HG03060 (cell line): ENCODE measurements at regions not wholly inside any gene's neighbourhood (a gene's known extent, or its start where the extent isn't known, plus 50 kb on each side); places are given as distances from the start of the nearest gene placed in this dataset.

Experiments used
- ATAC-seq: cut with Tn5 transposase; IDR thresholded peaks from one replicate; pipeline ENCODE4 v1.9.1; 2021; ENCODE audit warnings: low read depth, moderate number of reproducible peaks; ENCODE audit not compliant: unreplicated experiment

- no peak for ATAC-seq
Observed at GRCh38 chr10:56943221-56943755, 582.2 kb upstream of the ZWINT start.

- ATAC-seq: no peak
Observed at GRCh38 chr10:56934515-56934914, 573.5 kb upstream of the ZWINT start.

GRCh38 chr10:56928714-56929113, 567.7 kb upstream of the ZWINT start:
- no peak for ATAC-seq

GRCh38 chr10:56927701-56928100, 566.6 kb upstream of the ZWINT start:
- no peak for ATAC-seq

GRCh38 chr10:56920601-56921261, 559.7 kb upstream of the ZWINT start:
- ATAC-seq: no peak

- ATAC-seq: no peak
Observed at GRCh38 chr10:56912043-56912442, 551.0 kb upstream of the ZWINT start.

- no peak for ATAC-seq
Observed at GRCh38 chr10:56905051-56905450, 544.0 kb upstream of the ZWINT start.

- no peak for ATAC-seq
Observed at GRCh38 chr10:56902554-56902953, 541.5 kb upstream of the ZWINT start.

- ATAC-seq: no peak
Observed at GRCh38 chr10:56895306-56895705, 534.2 kb upstream of the ZWINT start.

GRCh38 chr10:56881218-56881617, 520.2 kb upstream of the ZWINT start:
- ATAC-seq: no peak

- no peak for ATAC-seq
Observed at GRCh38 chr10:56880606-56881005, 519.5 kb upstream of the ZWINT start.

GRCh38 chr10:56874950-56875349, 513.9 kb upstream of the ZWINT start:
- no peak for ATAC-seq

GRCh38 chr10:56871160-56871668, 510.2 kb upstream of the ZWINT start:
- ATAC-seq: no peak

- no peak for ATAC-seq
Observed at GRCh38 chr10:56867236-56867635, 506.2 kb upstream of the ZWINT start.

- no peak for ATAC-seq
Observed at GRCh38 chr10:56856569-56856968, 495.5 kb upstream of the ZWINT start.

- ATAC-seq: no peak
Observed at GRCh38 chr10:56844978-56845529, 484.0 kb upstream of the ZWINT start.

- no peak for ATAC-seq
Observed at GRCh38 chr10:56836659-56837058, 475.6 kb upstream of the ZWINT start.

GRCh38 chr10:56831681-56832080, 470.6 kb upstream of the ZWINT start:
- ATAC-seq: no peak

GRCh38 chr10:56823849-56824248, 462.8 kb upstream of the ZWINT start:
- no peak for ATAC-seq

- ATAC-seq: no peak
Observed at GRCh38 chr10:56805022-56805421, 444.0 kb upstream of the ZWINT start.

- ATAC-seq: no peak
Observed at GRCh38 chr10:56785292-56785691, 424.2 kb upstream of the ZWINT start.

GRCh38 chr10:56782503-56782902, 421.4 kb upstream of the ZWINT start:
- no peak for ATAC-seq
